ENCODE measurements at regions not wholly inside any gene's neighbourhood (a gene's known extent, or its start where the extent isn't known, plus 50 kb on each side); places are given as distances from the start of the nearest gene placed in this dataset.

DNA sequence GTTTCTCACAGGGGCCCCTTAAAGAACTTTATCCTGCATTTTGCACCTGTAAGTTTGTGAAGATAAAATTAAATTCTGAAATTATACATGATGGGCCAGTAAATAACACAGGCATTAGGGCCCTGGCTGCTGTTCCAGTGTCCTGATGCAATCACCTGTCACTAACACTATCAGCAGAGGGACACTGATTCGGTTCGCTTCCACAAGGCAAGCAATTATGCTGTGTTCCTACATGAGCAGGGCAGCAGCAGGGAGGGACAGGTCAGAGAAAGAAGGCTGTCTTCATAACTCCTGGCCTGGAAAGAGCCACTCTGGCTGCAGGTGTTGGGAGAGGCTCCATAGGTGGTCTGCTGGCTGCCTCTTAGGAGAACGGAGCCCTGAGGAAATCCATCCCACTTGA, 487.3 kb downstream of the MID1IP1 start:
- no peak for DNase-seq (ENCODE audit: low spot score)

DNA sequence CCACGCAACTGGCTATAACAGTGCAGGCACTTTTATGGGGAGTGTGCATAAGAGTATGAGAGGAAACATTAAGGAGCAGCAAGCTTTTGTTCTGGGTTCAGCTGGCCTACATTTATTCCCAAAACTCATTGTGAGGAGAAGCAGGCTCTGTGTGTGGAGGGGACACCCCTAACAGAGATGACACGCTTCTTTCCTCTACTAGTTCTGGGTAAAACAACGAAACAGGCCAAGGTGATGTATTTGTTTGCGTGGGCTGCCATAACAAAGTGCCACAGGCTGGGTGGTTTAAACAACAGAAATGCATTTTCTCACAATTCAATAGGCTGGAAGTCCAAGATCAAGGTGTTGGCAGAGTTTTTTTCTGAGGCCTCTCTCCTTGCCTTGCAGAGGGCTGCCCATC, 488.6 kb downstream of the MID1IP1 start:
- DNase-seq (ENCODE audit: low spot score) = no peak

DNA sequence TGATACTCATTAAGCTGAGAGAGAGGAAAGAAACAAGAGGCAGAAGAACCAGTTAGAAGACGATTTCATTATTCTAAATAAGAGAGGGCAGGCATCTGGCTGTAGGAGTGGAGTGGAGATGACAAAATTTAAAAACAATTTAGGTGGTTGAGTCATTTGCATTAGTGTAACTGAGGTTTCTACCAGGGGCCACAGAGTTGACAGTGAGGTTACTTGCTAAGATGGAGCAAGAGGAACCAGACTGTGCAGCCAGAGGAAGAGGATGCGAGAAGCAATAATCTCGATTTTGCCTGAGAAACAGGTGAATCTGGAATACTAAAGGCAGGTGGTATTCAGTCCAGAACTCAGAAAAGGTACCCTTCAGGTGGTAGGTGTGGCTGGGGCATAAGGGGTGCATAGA, 491.9 kb downstream of the MID1IP1 start:
- DNase-seq (ENCODE audit: low spot score) = no peak

DNA sequence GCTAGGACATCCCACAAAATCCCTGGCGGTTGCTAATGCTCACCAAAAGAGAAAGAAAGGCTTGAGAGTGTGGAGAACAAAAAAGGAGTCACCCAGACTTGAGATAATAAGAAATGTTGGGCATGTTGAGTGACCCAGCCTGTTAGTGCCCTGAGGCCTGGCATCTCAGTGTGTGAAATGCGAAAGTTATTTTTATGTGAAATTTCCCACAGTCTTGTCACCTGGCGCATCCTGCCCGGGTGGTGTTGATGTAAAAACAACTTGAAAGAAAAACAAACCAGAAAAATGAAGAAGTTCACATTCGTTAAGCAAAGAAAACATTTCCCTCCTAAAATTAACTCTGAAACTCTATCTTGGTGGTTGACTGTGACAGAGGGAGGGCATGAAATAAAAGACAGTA, 495.2 kb downstream of the MID1IP1 start:
- no peak for DNase-seq (ENCODE audit: low spot score)

DNA sequence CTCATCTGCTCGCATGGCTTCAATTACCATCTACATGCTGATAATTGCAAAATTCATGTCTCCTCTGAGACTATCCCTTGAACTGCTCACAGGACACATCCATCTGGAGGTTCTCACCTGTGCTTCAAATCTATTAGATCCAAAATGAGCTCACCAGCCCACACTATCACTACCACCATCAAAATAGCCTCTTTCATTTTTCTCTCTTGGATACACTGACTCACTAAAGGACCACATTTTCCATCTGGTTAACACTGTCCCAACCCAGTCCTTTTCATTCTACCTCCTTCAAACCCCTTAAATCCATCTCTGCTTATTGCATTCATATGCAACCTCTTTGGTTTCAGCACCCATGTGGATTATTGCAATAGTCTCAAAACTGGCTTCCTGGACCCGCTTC, 497.6 kb downstream of the MID1IP1 start:
- DNase-seq (ENCODE audit: low spot score) = no peak

DNA sequence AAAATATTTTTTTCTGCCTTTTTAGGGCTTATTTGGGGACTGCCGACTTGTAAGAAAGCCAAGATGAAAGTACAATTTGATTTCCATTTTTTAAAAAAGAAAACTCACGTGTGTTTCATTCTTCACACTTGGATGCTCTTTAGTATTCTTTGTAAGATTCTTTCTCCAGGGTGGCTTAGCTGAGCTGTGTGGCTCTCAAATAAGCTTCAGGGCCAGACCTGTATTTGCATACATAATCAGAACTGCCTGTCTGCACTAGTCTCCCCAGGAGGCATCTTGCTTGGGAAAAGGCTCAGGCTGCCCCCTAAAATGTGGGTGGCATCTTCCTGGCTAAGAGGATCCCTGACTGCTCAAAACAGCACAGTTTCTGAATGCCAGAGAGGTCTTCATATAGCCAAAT, 498.4 kb downstream of the MID1IP1 start:
- DNase-seq (ENCODE audit: low spot score) = no peak

DNA sequence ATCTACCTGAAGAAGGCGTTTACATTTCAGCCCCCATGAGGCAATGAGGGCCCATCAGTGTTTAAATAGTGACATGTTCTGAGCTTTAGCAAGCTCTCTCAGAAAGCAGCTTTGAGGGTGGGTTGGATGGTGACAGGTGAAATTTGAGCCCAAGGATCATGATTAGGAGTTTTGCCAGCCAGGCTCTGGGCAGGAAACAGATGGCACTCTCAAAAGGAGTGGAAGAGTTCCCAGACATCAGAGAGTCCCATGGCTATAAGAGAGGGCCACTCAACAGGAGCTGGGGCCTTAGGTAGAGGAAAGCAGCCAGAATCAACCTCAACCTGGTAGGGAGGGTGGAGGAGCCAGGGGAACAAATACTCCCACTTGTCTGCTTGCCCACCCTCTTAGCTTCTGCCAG, 499.8 kb downstream of the MID1IP1 start:
- DNase-seq (ENCODE audit: low spot score) = no peak

DNA sequence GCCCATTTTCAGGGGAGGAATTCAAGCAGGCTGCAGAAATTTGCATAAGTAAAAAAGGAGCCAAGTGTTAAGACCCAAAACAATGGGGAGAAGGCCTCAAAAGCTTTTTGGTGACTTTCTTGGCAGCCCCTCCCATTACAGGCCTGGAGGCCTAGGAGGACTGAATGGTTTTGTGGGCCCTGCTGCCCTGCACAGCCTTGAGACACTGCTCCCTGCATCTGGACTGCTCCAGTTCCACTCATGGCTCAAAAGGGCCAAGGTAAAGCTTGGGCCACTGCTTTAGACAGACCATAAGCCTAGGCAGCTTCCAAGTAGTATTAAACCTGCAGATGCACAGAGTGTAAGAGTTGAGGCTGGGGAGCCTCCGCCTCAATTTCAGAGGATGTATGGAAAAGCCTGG, 501.6 kb downstream of the MID1IP1 start:
- DNase-seq (ENCODE audit: low spot score) = no peak

DNA sequence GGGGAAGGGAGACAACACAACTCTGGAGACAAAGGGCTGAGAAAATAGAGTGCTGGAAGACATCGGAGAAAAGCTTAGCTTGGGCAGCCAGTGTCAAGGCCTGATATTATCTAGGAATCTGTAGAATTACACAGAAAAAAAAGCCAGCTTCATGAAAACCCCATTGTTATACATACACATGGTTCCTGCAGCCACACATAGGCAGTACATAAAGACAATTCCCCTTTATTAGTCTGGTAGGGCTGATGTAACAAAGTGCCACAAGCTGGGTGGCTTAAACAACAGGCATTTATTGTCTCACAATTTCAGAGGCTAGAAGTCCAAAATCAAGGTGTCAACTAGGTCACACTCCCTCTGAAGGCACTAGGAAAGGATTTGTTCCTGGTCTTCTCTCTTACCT, 503.5 kb downstream of the MID1IP1 start:
- DNase-seq (ENCODE audit: low spot score) = no peak

DNA sequence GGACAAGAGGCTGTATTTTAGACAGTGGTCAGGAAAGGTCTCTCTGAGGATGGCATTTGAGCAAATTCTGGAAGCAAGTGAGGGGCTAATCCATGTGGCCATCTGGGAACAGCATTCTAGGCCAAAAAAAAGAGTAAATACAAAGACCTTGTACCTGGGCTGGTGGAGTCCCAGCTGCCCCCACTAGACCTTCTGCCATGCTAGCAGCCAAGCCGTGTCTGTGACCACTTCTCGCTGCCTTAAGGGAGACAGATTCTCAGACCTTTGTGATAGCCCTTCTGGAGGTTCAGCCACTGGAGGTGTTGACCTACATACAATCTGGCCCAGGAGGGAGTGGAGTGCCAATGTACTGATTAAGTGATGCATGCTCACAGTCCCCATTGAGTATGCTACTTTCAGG, 506.2 kb downstream of the MID1IP1 start:
- DNase-seq (ENCODE audit: low spot score) = no peak

DNA sequence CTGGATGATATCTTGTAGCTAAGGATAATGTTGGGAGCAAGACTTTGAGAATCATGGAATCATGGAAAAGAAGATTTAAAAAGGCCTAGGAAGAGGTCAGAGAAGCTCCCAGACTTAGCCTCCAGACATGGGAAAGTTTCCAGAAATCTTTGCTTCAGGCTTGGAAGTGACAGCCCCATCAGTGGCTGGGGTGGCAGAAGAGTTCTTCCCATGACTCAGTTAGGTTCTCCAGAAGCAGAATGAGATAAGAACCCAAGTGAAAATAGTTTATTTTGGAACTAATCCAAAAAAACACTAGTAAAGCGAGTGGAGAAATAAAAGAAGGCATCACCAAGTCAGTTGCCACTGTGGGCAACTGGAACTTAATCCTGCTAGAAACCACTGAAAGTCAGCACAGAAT, 506.9 kb downstream of the MID1IP1 start:
- no peak for DNase-seq (ENCODE audit: low spot score)

DNA sequence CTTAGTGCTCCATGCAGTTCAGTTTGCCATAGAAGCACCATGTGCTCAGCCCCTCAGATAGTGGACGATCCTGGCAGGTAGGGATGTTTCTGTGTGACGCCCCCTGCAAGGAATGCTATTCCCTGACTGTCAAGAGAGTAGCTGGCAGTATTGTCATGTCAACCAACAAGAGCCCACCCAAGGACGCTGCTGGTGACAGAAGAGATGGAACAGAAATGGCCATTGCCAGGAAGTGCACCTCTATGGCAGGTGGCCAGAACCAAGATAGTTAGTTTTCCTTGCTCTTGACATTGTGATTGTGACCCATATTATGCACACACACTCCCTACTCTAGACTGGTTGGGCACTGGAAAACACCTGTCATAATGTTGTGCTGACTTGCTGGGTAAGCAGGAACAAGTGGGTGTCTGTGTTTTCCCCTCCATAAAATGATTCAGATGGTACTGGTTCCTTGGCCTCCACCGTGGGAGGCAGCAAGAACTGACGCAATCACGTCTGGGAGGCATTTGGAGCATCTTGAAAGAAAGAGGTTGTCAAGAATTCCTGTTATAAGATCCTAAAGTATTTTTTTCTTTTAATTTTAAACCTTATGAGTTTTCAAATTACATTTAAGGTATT, 507.9 kb downstream of the MID1IP1 start:
- no peak for DNase-seq (ENCODE audit: low spot score)

DNA sequence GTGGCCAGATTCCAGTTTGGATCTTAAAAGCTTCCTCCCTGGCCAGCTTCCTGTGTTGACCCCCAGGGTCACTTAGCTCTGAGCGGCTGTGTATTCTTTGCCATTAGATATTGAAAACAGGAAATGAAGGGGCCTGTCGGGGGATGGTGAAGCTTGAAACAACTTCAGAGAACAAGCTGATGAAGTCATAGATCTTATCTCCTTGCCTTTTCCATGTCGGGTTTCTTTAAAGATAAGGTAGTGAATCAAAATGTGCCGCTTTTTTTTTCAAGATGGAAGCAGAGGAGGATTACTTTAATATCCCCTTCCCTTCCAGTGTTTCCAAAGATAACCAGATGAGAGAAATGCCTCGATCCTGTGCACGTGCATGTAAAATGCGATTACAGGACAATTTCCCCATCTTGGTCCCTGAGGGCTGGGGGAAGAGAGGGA, 508.5 kb downstream of the MID1IP1 start:
- DNase-seq (ENCODE audit: low spot score) = no peak

DNA sequence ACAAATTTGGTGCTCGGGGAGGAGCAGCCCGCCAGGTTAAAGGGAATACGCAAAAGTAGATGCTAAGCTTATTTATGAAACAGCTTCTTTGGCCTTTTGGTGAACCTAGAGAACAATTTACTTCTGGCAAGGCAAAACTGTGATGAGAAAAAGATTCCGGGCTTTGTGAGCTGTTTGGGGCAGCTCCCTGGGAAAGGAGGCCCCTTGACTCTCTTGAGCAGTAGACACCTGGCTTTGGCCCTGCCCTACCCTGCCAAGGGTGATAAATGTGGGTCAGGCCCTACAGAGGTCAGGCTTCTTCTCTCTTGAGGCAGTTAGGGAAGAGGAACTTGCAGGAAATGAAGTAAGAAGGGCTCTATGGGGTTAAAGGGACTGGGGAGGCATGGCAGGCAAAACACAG, 509.6 kb downstream of the MID1IP1 start:
- DNase-seq (ENCODE audit: low spot score) = no peak

DNA sequence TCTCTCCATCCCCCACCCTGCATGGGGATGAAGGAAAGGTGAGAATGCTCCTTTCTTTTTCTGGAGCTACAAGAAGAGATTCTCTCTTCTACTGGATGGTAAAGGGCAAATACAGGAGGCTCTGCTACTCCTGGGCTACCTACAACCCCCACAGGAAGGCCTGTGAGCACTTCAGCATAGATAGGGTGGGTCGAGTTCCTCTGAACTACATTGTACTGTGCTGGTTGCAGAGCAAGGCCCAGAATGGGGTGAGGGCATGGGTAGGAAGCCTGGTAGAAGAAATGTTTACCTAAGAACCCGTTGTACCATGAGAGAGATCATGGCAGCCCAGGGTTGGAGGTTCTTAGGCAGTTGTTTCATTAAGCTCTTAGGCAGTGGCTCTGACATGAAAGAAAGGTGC, 510.4 kb downstream of the MID1IP1 start:
- no peak for DNase-seq (ENCODE audit: low spot score)

DNA sequence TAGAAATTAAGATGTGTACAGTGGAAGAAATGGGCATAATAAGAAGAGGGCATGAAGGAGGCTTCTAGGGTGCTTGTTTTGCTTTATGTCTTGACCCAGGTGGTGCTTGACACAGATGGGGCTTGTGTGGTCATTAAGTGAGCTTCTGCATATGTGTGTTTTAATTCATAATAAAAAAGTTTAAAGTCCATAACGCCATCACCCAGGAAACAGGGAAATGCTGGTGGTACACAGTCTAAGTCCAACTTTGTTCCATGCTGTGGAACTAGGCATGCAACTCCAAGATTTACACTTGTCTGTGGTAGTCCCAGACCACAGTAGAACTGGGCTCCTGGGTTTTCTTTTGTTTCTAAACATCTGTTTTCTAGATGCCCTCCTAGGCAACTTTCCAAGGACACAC, 511.9 kb downstream of the MID1IP1 start:
- DNase-seq (ENCODE audit: low spot score) = no peak

DNA sequence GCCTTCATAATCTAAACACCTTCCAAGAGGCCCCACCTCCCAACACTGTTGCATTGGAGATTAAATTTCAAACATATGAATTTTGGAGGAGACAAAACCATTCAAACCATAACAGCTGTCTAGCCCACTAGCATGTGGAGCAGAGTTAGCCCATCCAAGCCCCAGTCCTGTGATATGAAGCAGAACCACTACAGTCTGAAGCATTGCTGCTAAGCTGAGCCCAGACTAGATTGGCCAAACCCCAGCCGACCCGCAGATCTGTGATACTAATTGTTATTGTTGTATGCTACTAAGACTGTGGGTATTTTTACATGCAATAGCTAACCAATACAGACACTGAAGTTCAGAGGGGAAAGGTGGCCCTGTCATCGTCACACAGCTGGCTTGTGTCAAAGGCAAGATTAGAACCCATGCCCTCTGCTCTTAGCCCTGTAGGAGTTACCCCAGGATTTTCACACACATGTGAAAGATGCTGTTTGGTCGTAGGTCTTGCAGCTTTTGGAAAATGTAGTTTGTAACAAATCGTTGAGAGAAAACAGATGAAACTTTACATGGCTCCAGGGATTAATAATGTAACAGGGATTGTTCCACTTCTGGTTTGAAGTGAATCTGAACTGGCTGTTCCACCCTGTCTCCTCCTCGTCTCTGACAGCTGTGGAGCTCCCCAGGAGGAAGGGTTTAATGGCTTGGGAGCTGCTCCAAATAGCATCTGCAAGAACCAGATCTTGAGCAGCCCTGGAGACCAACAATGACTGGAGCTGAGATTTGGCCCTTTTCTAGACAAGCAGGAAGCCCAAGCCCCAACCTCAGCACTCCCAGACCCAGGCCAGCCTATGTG, 517.5 kb downstream of the MID1IP1 start:
- no peak for DNase-seq (ENCODE audit: low spot score)

DNA sequence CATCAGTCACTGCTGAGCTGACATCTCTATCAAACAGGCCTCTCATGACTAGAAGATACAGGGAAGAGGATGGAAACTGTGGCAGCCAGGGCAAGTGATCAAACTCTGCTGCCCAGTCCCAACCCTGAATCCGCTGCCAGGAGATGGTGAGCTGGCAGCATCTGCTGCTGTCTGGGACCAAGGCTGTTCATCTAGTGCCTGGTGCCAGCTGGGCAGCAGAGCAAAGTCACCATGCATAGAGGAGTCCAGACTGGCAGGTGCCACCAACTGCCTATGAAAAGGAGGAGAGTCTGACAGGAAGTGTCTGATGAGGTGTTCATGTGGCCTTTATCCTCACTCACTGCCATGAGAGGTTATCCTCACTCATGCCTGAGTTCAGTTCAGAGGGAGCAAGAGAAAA, 518.9 kb downstream of the MID1IP1 start:
- no peak for DNase-seq (ENCODE audit: low spot score)

DNA sequence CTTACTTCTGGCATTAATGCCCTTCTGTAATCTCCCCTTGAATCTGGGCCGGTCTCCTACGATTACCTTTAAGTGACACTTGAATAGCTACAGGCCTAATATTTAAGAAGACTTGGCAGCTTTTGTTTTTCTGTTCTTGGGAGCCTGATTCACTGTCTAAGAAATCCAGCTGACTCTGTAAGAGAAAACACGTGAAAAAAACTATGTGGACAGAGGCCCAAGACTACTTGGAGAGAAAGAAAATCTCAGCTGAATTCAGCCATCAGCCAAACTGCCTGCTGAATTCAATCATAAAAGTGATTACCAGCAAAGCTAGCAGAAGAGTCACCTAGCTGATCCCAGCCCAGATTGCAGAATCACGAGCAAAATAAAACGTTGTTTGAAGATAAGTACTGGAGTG, 521.2 kb downstream of the MID1IP1 start:
- DNase-seq (ENCODE audit: low spot score) = no peak

DNA sequence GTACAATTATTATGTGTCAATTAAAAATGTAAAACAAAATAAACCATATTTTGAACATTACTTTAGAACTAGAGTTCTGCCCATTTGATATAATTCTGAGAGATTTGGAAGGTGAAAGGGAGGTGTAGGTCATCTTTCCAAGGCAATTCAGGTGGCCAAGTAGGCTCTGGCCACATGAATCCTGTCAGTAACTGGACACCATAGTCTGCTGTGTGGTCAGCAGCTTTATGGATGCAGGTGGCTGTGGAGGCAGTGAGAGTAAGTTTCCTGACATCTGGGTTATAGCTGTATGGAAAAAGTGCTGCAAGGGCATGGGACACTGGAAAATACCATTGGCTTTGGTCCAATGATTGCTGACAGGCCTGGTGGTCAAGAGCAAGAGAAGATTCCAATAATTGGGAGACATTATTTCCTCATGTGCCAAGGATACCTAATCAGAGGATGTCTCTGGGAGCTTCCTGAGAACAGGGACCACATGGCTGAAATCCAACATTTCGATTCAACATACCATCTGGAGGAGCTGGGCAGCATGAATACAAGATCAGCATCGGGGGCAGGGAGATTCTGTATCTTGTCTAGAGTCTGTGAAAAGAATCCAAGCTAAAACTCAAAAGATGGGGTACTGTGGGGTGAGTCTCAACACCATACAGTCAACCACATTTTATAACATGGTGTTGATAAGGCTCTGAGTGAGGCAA, 523.1 kb downstream of the MID1IP1 start:
- no peak for DNase-seq (ENCODE audit: low spot score)

DNA sequence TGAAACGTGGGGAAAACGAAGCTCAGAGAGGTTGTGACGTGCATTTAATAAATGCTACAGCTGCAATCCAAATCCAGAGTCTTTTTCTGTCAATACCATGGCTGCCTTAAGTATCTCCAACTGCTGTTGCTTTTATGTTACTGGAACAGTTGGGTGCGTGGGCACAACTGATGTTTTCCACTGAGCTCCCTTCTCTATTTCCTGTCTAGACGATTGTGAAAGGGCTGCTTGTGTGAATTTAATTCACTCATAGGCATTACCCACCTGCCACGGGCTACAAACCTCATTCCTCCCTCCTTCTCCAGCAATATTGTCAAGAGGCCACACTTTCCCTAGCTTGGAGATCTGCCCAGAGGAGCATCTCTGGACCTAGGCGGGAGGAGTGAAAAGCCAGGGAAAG, 526.0 kb downstream of the MID1IP1 start:
- no peak for DNase-seq (ENCODE audit: low spot score)

DNA sequence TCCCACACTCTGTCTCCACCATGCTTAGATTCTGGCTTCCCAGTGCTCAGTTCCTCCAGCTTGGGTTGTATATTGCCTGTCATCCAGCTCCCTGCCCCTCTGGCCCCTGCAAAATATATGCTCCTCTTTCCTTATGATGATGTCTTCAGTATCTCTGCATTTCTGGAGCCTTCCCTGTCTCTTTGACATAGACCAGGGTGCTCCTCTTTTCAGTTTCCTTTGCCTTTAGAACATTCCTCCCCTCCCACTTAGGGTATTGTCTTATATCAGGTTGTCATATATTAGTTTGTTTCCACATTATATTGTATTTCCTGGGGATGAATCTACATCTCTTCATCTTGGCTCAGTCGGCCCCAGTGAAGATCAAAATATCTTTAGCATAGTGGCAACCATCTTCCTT, 526.4 kb downstream of the MID1IP1 start:
- DNase-seq (ENCODE audit: low spot score) = no peak

DNA sequence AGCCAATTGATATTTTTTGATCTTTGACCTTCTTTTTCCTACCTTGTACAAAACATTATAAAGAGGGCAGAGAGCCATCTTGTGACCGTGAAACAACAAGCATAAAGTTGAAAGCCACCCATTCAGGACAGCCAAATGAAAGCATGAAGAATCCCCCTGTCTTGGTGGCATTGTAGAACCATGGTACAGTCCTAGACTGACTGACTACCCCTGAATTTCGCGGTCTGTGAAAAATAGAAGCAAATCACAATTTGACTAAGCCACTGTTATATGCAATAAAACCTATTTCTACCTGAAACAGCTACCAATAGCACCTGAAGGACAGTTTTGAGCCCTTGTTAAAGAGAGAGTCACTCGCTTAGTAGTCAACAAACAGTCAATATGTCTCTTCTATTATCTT, 527.4 kb downstream of the MID1IP1 start:
- DNase-seq (ENCODE audit: low spot score) = no peak
